HG03342 (cell line): ENCODE measurements at regions not wholly inside any gene's neighbourhood (a gene's known extent, or its start where the extent isn't known, plus 50 kb on each side); places are given as distances from the start of the nearest gene placed in this dataset.
"Not testable (repeated sequence)": the region's sequence is repeated elsewhere in the genome, so short reads cannot be mapped to it uniquely, and the experiment has no call there.

Experiments
- ATAC-seq: cut with Tn5 transposase; IDR thresholded peaks from one replicate; pipeline ENCODE4 v1.9.1; 2021; ENCODE audit warnings: mild to moderate bottlenecking, moderate library complexity; ENCODE audit not compliant: unreplicated experiment

- ATAC-seq: not testable (repeated sequence)
These were observed 52.7 kb downstream of the CTAGE6 start for GRCh38 chr7:143704813-143705212.

GRCh38 chr7:143700759-143701699, 56.5 kb downstream of the CTAGE6 start:
- ATAC-seq: peak; percentile 99
